Mucosa of descending colon (tissue), 3 donors: ENCODE measurements at regions not wholly inside any gene's neighbourhood (a gene's known extent, or its start where the extent isn't known, plus 50 kb on each side); places are given as distances from the start of the nearest gene placed in this dataset.

Source experiments
- ATAC-seq: fragments of 200-7000 bp; cut with Tn5 transposase; one replicate; pipeline ENCODE4 v1.9.1; 2020; ENCODE audit warnings: mild to moderate bottlenecking, moderate library complexity
- DNase-seq, 3 donors: peaks; one replicate each; pipeline ENCODE4 v3.0.0-alpha.2; 2020
- H3K36me3 ChIP-seq: fragments of 200-600 bp; one replicate; pipeline ENCODE4 v1.8.0; 2021; ENCODE audit warnings: low read depth, mild to moderate bottlenecking
- H3K4me1 ChIP-seq: fragments of 200-600 bp; one replicate; pipeline ENCODE4 v1.8.0; 2021; ENCODE audit warnings: low read depth, mild to moderate bottlenecking
- H3K4me3 ChIP-seq: fragments of 200-600 bp; one replicate; pipeline ENCODE4 v1.8.0; 2021; ENCODE audit warnings: mild to moderate bottlenecking
- H3K9me3 ChIP-seq: fragments of 200-600 bp; one replicate; pipeline ENCODE4 v1.8.0; 2021; ENCODE audit warnings: mild to moderate bottlenecking
- intact Hi-C, 2 donors: fragments of 100-400 bp; cut with DNase I in 1 of 2; cut with micrococcal nuclease in 1 of 2; formaldehyde crosslinking; loops; one replicate each; pipeline versions ENCODE4 v1.11.0 to v1.11.1; 2022; cut with DNase I, micrococcal nuclease
- TF ChIP-seq, protein P1 (sequence below): fragments of 200-600 bp; IDR thresholded peaks from one replicate; pipeline ENCODE4 v1.8.0; 2022; ENCODE audit warnings: antibody characterized with exemption, mild to moderate bottlenecking
- donor health status: DM: no; HTN: no; CAD: no; lungs with moderate emphysema.
- donor health status: DM: no; HTN: no; CAD: no.
- donor health status: DM: no; HTN: yes; CAD: no.

DNA sequence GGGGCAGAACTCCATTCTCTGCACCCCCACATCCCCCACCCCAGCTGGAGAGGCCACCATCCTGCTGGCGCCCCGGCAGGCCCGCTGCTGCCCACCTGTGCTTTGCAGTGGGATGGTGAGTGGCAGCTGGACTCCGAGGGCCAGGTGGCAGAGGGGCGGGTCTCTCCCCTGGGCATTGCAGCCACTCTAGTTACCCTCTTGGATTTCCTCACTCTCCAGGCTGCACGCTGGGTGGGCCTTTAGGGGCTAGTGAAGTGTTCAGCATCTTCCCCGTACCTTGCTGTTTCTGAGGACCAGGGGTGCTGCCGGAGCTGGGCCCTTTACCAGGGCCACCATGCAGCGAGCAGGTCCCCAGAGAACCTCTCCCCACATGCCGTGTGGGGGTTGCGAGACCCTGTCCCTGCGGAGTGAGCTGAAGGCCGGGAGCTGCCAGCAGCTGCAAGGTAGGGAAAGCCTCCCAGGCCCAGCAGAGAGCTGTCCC, 88.4 kb upstream of the SH3PXD2B start:
- ATAC-seq (no peak), DNase-seq (no peak)
- intact Hi-C loops, result no loop called here
- H3K4me1 ChIP-seq, result no peaks in the 10 kb centered on the region
- no peak overlapping the region for H3K4me3 ChIP-seq
- no peaks in the 10 kb centered on the region for H3K36me3 ChIP-seq
- no peaks in the 10 kb centered on the region for H3K9me3 ChIP-seq
- TF ChIP-seq, protein P1, sequence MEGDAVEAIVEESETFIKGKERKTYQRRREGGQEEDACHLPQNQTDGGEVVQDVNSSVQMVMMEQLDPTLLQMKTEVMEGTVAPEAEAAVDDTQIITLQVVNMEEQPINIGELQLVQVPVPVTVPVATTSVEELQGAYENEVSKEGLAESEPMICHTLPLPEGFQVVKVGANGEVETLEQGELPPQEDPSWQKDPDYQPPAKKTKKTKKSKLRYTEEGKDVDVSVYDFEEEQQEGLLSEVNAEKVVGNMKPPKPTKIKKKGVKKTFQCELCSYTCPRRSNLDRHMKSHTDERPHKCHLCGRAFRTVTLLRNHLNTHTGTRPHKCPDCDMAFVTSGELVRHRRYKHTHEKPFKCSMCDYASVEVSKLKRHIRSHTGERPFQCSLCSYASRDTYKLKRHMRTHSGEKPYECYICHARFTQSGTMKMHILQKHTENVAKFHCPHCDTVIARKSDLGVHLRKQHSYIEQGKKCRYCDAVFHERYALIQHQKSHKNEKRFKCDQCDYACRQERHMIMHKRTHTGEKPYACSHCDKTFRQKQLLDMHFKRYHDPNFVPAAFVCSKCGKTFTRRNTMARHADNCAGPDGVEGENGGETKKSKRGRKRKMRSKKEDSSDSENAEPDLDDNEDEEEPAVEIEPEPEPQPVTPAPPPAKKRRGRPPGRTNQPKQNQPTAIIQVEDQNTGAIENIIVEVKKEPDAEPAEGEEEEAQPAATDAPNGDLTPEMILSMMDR, result no peak

DNA sequence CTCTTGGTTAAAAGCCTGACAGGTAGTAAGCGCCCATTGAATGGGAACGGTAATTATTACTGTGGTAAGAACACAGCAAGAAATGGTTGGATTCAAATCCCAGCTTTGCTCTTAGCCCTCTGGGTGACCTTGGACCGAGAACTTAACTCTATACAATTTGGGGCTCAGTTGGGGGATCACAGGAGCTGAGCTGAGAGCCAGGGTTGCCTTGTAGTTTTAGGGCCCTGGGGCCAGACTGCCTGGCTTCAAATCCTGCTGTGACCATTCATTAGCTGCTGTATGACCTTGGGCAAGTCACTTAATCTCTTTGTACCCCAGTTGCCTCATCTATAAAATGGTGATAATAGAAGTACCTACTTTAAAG, 87.4 kb upstream of the SH3PXD2B start:
- intact Hi-C loops, result no loop called here
- no peaks in the 10 kb centered on the region for H3K9me3 ChIP-seq
- H3K36me3 ChIP-seq, result no peaks in the 10 kb centered on the region
- ATAC-seq, result no peak
- no peak for DNase-seq
- TF ChIP-seq, protein P1, result no peak
- H3K4me1 ChIP-seq, result no peaks in the 10 kb centered on the region
- no peak overlapping the region for H3K4me3 ChIP-seq

DNA sequence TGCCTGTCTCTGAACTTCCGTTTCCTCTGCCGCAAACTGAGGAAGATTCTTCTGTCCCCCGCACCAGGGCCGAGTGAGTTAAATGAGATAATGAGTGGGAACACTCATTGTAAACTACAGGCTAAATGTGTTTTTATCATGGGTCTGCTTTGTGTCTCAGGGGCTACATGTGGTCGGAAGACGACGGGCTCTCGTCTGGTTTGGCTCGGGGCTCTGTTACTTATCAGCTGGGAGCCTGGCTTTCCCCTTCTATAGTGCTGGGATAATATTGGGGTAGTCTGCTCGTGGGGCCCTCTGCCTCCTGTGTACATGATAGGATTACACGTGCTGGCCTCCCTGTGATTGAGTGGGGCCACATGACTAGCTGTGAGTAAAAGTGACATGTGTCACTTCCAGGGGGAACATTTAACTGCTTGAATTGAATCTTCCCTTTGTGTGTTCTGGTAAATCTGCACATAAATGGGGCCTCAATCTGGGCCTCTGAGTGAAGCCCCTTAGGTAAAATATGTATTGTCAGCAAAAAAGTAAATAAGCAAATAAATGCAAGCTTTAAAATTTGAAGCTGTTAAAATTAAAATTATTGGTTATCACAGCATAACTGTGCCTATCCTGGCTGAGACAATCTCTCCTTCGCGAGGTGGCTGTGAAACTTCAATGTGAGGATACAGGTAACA, 86.9 kb upstream of the SH3PXD2B start:
- ATAC-seq (no peak), DNase-seq (peak in 1 of 3 donors; percentile 0)
- Histone ChIP-seq H3K36me3 (no peaks in the 10 kb centered on the region), H3K9me3 (no peaks in the 10 kb centered on the region), H3K4me3 (no peak overlapping the region), H3K4me1 (no peaks in the 10 kb centered on the region)
- TF ChIP-seq, protein P1, result no peak
- intact Hi-C loops, result no loop called here

- ATAC-seq, result no peak
- Histone ChIP-seq H3K4me3 (no peak overlapping the region), H3K4me1 (peaks cover 3% of the 10 kb centered on the region), H3K36me3 (no peaks in the 10 kb centered on the region), H3K9me3 (no peaks in the 10 kb centered on the region)
- intact Hi-C loops, result no loop called here
- no peak for DNase-seq
- TF ChIP-seq, protein P1, result no peak
Observed at GRCh38 chr5:172540099-172540870, 86.0 kb upstream of the SH3PXD2B start.

DNA sequence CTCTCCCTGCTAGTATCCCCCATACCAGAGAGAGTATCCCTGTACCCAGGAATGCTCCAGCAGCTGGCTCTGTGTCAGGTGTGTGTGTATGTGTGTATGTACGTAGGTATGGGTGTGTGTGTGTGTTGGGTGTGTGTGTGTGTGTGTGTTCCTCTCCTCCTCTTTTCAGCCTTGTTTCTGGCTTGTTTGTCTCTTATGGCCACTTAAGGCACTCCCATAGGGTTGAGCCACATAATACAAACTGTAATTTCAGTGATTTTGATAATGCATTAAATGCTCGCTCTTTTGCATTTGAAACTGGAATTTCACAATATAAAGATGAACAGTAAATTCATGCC, 80.8 kb upstream of the SH3PXD2B start:
- Histone ChIP-seq H3K4me3 (no peak overlapping the region), H3K9me3 (no peaks in the 10 kb centered on the region), H3K36me3 (no peaks in the 10 kb centered on the region), H3K4me1 (peaks cover 18% of the 10 kb centered on the region)
- intact Hi-C loops, result no loop called here
- ATAC-seq, result peak; percentile 70
- TF ChIP-seq, protein P1, result no peak
- no peak for DNase-seq
